K562 (cell line): ENCODE measurements at regions not wholly inside any gene's neighbourhood (a gene's known extent, or its start where the extent isn't known, plus 50 kb on each side); places are given as distances from the start of the nearest gene placed in this dataset.

Experiments
- DPF2 ChIP-seq: fragments of 450-650 bp; IDR thresholded peaks from 2 replicates; pipeline ENCODE4 v1.6.1; 2016
- EWSR1 ChIP-seq: fragments of 450-650 bp; IDR thresholded peaks from 2 replicates; pipeline ENCODE4 v1.6.1; 2018; ENCODE audit warnings: borderline replicate concordance, mild to moderate bottlenecking, low read depth, moderate library complexity; ENCODE audit not compliant: partially characterized antibody
- HOXB6 ChIP-seq: fragments of 250-450 bp; sonication (Bioruptor Pico); IDR thresholded peaks from 2 replicates; pipeline ENCODE4 v1.5.1; 2022; ENCODE audit warnings: mild to moderate bottlenecking, borderline replicate concordance
- NR2C1 ChIP-seq, 2 experiments: fragments of 450-650 bp; IDR thresholded peaks; 2 replicates each; pipeline ENCODE4 v1.6.1; 2017; ENCODE audit warnings: mild to moderate bottlenecking in 2 of 2, antibody characterized with exemption in 1 of 2, inconsistent platforms in 1 of 2, missing compliant biosample characterization in 1 of 2, missing genetic modification characterization in 1 of 2
- PREB ChIP-seq: sonication (generic); formaldehyde crosslinking; IDR thresholded peaks from 2 replicates; pipeline ENCODE4 v1.8.1; 2023; ENCODE audit warnings: mild to moderate bottlenecking, missing genetic modification reagents
- SIN3B ChIP-seq: fragments of 450-650 bp; IDR thresholded peaks from 2 replicates; pipeline ENCODE4 v1.6.1; 2017; ENCODE audit warnings: low read depth, mild to moderate bottlenecking, moderate library complexity
- TARDBP ChIP-seq: fragments of 450-650 bp; IDR thresholded peaks from 2 replicates; pipeline ENCODE4 v1.6.1; 2016
- ZNF586 ChIP-seq: fragments of 450-650 bp; formaldehyde crosslinking; conservative IDR thresholded peaks from 2 replicates; pipeline ENCODE4 v1.4.0; 2020; ENCODE audit warnings: mild to moderate bottlenecking, moderate library complexity
- ZNF766 ChIP-seq: fragments of 200-800 bp; sonication (Bioruptor generic); conservative IDR thresholded peaks from 2 replicates; pipeline ENCODE4 v1.6.1; 2016; ENCODE audit warnings: missing genetic modification characterization, missing compliant biosample characterization
- TF ChIP-seq, protein P1 (sequence below): sonication (generic); IDR thresholded peaks from 2 replicates; pipeline ENCODE4 v1.6.1; 2016
- TF ChIP-seq, protein P2 (sequence below), 3 experiments: IDR thresholded peaks in 2 of 3; conservative IDR thresholded peaks in 1 of 3; 2 replicates each; pipeline ENCODE4 v1.5.1; 2011 to 2012; ENCODE audit warnings: low read length in 3 of 3, mild to moderate bottlenecking in 3 of 3, control low read depth in 2 of 3, improper control_type of control experiment in 1 of 3, inconsistent platforms in 1 of 3, low read depth in 1 of 3, mixed read lengths in 1 of 3, moderate library complexity in 1 of 3; ENCODE audit not compliant: insufficient read depth in 2 of 3

- TF ChIP-seq ZNF766 (no peak), TARDBP (no peak), DPF2 (no peak), HOXB6 (no peak), ZNF586 (no peak), EWSR1 (no peak), SIN3B (no peak), PREB (no peak), NR2C1 (IDR thresholded peaks at IDR 0.05) (no peak), NR2C1 (tag; IDR thresholded peaks at IDR 0.05) (no peak)
- TF ChIP-seq, protein P1, sequence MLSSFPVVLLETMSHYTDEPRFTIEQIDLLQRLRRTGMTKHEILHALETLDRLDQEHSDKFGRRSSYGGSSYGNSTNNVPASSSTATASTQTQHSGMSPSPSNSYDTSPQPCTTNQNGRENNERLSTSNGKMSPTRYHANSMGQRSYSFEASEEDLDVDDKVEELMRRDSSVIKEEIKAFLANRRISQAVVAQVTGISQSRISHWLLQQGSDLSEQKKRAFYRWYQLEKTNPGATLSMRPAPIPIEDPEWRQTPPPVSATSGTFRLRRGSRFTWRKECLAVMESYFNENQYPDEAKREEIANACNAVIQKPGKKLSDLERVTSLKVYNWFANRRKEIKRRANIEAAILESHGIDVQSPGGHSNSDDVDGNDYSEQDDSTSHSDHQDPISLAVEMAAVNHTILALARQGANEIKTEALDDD = no peak
- TF ChIP-seq, protein P2, sequence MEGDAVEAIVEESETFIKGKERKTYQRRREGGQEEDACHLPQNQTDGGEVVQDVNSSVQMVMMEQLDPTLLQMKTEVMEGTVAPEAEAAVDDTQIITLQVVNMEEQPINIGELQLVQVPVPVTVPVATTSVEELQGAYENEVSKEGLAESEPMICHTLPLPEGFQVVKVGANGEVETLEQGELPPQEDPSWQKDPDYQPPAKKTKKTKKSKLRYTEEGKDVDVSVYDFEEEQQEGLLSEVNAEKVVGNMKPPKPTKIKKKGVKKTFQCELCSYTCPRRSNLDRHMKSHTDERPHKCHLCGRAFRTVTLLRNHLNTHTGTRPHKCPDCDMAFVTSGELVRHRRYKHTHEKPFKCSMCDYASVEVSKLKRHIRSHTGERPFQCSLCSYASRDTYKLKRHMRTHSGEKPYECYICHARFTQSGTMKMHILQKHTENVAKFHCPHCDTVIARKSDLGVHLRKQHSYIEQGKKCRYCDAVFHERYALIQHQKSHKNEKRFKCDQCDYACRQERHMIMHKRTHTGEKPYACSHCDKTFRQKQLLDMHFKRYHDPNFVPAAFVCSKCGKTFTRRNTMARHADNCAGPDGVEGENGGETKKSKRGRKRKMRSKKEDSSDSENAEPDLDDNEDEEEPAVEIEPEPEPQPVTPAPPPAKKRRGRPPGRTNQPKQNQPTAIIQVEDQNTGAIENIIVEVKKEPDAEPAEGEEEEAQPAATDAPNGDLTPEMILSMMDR (IDR thresholded peaks at IDR 0.05 in 2 of 3, conservative IDR thresholded peaks at IDR 0.05 in 1 of 3; ENCODE audit: insufficient read depth in 2 of 3, low read depth in 1 of 3, low read length in 3 of 3) = no peak
These were observed 491.0 kb downstream of the ETNK1 start for GRCh38 chr12:23115984-23116383.
